ENCODE measurements at regions not wholly inside any gene's neighbourhood (a gene's known extent, or its start where the extent isn't known, plus 50 kb on each side); places are given as distances from the start of the nearest gene placed in this dataset.

DNA sequence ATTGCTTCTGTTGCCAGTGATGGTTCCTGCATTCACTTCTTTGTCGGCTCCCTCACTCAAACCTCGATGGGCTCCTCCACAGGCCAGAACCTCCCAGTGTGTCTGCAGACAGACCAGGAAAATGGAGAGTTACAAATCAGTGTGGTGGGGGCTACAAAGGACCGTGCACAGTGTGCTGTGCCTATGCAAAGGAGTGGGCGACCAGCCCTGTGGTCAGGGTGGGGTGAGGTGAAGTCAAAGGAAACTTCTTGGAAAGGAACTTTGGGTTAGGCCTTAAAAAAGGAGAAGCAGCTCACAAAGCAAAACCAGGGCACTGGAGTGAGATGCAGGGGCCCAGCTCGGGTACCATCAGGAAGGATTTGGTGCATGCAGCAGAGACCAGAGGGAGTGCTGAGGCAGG lies 304.3 kb upstream of the ZMIZ1 start:
- intact Hi-C loops (cut with DNase I), result no loop called here
- DNase-seq (peak in 1 of 4 donors; percentile 20), ATAC-seq (no peak)
- Histone ChIP-seq H3K4me1 (peaks cover 4 to 5% of the 10 kb centered on the region in 2 donors), H3K27me3 (no peaks in the 10 kb centered on the region), H3K27ac (peak overlapping the region in 1 of 2 donors; percentile 69), H3K4me3 (no peak overlapping the region), H3K36me3 (no peaks in the 10 kb centered on the region), H3K9me3 (no peaks in the 10 kb centered on the region)
- TF ChIP-seq CTCF (IDR thresholded peaks at IDR 0.05), result no peak

- ATAC-seq, result no peak
- no peaks in the 10 kb centered on the region for H3K9me3 ChIP-seq
- intact Hi-C loops (cut with DNase I), result no loop called here
- H3K4me1 ChIP-seq, result peaks cover 4 to 5% of the 10 kb centered on the region in 2 donors
- no peaks in the 10 kb centered on the region for H3K27me3 ChIP-seq
- no peak for DNase-seq
- no peak overlapping the region for H3K27ac ChIP-seq
- no peaks in the 10 kb centered on the region for H3K36me3 ChIP-seq
- no peak for TF ChIP-seq CTCF (IDR thresholded peaks at IDR 0.05)
- no peak overlapping the region for H3K4me3 ChIP-seq
Measured at GRCh38 chr10:78764846-78765430, 303.8 kb upstream of the ZMIZ1 start.

DNA sequence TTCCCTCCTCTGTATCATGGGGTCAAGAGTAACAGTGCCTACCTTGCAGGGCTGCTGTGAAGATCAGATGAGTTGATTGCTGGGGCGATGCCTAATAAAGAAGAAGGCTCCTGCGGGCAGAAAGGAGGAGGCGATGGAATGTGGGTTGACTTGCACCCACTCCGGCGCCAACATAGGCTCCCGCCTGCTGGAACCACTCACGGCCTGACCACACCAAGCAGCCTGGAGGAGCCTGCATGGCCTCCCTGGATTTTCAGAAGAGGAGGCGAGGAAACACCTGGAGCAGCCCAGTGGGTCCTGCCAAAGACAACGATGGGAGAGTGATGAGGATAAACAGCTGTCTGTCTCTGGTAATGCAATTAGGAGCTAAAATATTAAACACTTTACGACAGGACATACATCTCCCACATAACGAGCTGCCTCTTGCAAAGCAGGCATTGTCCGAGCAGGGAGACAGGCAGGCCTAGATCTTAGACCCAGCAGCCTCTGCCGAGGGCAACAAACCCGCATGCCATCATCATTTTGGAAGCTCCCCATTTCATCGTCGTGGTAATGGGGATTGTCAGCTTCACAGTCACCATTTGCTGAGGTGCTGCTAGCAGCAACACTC lies 302.9 kb upstream of the ZMIZ1 start:
- DNase-seq, result peak in 1 of 4 donors; percentile 27
- intact Hi-C loops (cut with DNase I), result no loop called here
- H3K27ac ChIP-seq, result no peak overlapping the region
- no peaks in the 10 kb centered on the region for H3K36me3 ChIP-seq
- no peak for ATAC-seq
- H3K4me1 ChIP-seq, result peaks cover 4 to 5% of the 10 kb centered on the region in 2 donors
- no peak for TF ChIP-seq CTCF (IDR thresholded peaks at IDR 0.05)
- H3K4me3 ChIP-seq, result no peak overlapping the region
- no peaks in the 10 kb centered on the region for H3K9me3 ChIP-seq
- H3K27me3 ChIP-seq, result no peaks in the 10 kb centered on the region

DNA sequence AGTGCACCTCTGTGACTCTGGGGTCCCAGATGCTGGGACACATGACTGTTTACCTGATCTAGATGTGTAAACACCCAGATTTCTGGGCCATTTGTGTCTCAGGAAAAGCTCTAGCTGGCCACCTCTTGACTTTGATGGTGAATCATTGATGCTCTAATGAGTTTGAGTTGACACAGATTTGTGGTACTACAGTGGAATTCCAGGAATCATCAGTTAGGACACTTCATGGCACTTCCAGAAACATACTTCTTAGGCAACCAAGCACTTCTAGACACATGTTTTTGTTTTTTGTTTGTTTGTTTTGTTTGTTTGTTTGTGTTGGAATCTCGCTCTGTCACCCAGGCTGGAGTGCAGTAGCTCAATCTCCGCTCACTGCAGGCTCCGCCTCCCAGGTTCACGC lies 302.2 kb upstream of the ZMIZ1 start:
- Histone ChIP-seq H3K4me1 (peaks cover 4 to 5% of the 10 kb centered on the region in 2 donors), H3K9me3 (no peaks in the 10 kb centered on the region), H3K4me3 (no peak overlapping the region), H3K27ac (no peak overlapping the region), H3K36me3 (no peaks in the 10 kb centered on the region), H3K27me3 (no peaks in the 10 kb centered on the region)
- DNase-seq (no peak), ATAC-seq (no peak)
- TF ChIP-seq CTCF (IDR thresholded peaks at IDR 0.05), result no peak
- intact Hi-C loops (cut with DNase I), result no loop called here

GRCh38 chr10:78768041-78768835 lies 300.5 kb upstream of the ZMIZ1 start:
- no peaks in the 10 kb centered on the region for H3K9me3 ChIP-seq
- H3K36me3 ChIP-seq, result no peaks in the 10 kb centered on the region
- H3K27ac ChIP-seq, result no peak overlapping the region
- DNase-seq (peak in 1 of 4 donors; percentile 28), ATAC-seq (no peak)
- H3K4me3 ChIP-seq, result no peak overlapping the region
- no peaks in the 10 kb centered on the region for H3K27me3 ChIP-seq
- TF ChIP-seq CTCF (IDR thresholded peaks at IDR 0.05), result no peak
- H3K4me1 ChIP-seq, result peaks cover 4 to 5% of the 10 kb centered on the region in 2 donors
- intact Hi-C loops (cut with DNase I), result no loop called here

Data from left lung (tissue), 4 donors.